LNCAP (cell line): ENCODE measurements at regions not wholly inside any gene's neighbourhood (a gene's known extent, or its start where the extent isn't known, plus 50 kb on each side); places are given as distances from the start of the nearest gene placed in this dataset.

Experiments used
- TF ChIP-seq, protein P1 (sequence below): fragments of 450-650 bp; IDR thresholded peaks from 2 replicates; pipeline ENCODE4 v1.5.1; 2017; ENCODE audit warnings: mild to moderate bottlenecking

DNA sequence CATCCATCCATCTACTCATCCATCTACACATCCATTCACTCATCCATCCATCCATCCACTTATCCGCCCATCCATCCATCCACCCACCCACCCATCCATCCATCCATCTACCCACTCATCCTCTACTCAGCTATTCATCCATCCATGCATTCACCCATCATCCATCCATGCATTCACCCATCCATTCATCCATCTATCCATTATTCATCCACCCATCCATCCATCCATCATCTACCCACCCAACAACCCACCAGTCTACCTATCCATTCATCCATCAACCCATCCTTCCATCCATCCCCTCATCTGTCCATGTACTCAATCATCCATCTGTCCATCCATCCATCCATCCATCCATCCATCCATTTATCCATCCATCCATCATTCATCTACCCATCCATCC lies 972.7 kb downstream of the BRD1 start:
- TF ChIP-seq, protein P1, sequence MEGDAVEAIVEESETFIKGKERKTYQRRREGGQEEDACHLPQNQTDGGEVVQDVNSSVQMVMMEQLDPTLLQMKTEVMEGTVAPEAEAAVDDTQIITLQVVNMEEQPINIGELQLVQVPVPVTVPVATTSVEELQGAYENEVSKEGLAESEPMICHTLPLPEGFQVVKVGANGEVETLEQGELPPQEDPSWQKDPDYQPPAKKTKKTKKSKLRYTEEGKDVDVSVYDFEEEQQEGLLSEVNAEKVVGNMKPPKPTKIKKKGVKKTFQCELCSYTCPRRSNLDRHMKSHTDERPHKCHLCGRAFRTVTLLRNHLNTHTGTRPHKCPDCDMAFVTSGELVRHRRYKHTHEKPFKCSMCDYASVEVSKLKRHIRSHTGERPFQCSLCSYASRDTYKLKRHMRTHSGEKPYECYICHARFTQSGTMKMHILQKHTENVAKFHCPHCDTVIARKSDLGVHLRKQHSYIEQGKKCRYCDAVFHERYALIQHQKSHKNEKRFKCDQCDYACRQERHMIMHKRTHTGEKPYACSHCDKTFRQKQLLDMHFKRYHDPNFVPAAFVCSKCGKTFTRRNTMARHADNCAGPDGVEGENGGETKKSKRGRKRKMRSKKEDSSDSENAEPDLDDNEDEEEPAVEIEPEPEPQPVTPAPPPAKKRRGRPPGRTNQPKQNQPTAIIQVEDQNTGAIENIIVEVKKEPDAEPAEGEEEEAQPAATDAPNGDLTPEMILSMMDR, result no peak

DNA sequence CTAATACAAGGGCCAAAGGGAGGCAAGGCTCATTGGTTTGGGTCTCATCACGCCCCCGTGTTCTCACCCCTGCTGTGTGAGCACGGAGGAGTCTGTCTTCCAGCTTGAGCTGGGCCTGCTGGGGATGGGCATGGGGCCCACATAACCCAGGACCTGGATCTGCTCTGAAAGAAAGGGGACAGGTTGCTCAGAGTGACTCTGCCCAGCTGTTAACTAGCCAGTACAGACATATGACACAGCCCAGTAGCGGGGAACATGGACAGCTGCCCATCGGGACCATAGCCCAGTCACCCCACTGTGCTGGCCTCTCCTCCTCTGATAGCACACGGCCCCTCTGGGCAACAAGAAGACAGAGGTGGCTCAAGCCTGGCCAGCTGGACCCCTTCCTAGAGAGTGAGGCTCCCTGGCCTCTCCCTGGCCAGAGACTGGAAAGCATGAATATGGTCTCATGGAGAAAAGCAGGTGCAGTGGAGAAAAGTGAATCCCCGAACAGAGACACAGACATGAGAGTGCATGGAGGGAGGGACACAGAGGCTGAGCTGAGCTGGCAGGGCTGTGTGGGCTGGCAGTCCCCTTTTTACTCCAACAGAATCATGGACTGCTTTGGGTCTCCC lies 973.9 kb downstream of the BRD1 start:
- TF ChIP-seq, protein P1, result no peak

DNA sequence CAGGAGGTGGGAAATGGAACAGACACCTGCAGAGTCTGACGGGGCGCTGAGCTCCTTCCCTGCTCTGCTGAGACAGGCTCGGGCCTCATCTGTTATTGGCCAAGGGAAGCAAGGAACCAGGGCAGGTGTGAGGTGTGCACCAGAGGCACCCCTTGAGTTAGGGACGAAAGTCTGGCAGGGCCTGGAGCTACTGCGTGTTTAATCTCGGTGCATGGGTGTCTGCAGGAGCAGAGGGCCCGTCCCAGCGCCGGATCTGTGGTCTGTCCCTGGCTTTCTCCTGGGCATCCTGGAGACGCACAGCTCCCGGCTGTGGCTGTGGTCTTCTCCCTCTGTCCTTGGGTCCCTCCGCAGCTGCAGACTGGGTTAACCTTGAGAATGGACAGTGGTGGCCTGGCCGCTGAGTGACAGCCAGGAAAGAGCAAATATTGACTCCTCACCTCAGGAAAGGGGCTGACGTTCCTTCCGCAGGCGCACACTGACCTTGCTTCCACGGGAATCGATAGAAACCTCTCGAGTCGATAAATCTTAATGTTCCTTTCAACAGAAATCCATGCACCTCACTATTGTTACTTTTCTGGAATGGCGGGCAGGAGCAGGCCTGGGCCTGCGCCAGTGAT lies 975.6 kb downstream of the BRD1 start:
- TF ChIP-seq, protein P1, result no peak

DNA sequence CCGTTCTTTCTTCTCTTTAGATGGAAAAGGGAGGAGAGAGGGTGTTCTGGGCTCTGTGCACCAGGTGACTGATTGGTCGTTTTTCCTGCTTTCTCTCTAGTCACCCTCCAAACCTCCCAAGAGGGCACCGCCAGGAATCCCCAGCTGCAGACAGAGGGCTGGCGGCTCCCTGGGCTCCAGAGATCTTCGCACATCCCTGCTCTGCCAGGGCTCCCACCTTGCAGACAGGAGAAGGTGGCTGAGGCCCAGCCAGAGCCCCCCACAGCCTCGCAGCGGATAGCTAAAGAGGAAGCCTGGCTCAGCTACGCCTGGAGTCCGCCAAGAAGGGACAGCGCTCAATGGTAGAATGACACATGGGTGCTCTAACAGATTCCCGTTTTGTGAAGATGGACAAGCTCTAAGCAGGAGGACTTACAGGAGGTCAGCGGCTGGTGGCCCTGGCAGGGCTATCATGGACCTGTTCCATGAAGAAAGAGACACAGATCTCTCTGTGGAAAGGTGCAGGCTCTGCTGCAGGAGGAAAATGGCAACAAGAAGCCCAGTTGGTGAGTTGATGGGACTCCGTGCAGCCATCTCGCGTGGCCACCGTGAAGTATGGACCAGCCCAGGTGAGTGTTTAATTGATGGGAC lies 976.9 kb downstream of the BRD1 start:
- TF ChIP-seq, protein P1, result no peak

DNA sequence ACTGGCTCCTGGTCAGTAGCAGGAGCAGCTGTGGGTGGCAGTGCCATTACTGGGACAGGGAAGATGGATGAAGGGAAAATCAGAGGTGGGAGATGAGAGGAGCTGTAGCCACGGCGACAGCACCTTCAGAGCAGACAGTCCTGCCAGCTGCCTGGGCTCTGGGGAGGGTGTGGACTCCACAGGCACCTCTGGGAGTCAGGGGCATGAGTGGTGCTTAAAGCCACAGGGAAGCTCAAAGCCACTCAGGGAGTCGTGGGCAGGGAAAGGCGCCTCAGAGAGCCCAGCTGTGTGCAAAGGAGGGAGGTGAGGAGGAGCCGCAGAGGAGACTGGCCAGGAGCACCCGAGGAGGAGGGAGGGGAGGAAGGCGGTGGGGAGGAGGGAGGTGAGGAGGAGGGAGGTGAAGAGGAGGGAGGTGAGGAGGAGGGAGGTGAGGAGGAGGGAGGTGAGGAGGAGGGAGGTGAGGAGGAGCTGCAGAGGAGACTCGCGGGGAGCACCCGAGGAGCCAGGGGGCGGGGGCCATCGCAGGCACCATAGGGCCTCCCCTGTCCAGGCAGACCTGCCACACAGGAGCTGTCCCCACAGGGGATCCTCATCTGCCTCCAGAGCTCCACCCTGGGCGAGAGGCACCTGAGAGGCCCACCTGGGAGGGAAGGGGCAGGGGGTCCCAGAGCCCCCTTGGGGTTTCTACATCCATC lies 977.6 kb downstream of the BRD1 start:
- TF ChIP-seq, protein P1, result no peak

DNA sequence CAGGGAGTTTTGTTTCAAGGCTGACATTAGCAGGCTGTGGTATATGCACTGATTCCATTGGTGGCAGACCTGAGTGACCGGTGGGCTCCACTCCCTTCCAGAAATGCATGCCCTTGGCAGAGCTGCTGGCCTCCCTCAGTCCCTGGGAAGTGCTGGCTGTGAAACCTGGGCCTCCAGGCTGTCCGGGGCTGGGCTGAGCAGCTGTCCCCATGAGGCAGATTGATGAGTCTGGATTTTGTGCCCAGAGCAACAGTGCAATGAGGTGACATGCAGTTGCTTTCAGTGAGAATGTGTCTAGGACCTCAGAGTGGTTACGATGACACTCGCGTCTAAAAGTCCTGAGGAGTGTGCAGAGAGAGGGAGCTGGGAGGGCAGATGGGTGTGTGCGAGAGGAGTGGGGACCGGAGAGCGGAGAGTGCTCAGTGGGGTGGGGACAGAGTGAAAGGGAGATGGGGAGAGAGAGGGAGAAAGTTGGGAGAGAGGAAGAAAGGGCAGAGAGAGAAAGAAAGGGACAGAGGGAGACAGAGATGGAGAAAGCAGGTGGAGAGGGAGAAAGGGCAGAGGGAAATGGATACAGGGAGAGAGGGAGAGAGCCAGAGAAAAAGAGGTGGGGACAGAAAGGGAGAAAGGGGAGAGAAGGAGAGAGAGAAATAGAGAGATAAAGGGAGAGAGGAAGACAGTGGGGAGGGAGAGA lies 978.3 kb downstream of the BRD1 start:
- TF ChIP-seq, protein P1, result no peak

DNA sequence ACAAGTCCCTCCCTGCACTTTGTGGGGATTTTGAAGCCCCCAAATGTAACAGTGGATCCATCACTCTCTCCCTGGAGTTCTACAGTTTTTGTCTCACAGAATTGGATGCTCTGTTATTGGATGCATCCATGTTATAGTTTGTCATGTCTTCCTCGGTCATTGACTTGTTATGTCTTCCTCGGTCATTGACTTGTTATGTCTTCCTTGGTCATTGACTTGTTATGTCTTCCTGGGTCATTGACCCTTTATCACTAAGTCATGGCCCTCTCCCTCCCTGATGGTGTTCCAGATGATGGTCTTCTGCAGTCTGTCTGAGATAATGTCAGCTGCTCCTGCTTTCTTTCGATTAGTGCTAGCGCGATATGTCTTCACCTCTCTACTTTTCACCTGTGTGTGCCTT lies 981.5 kb downstream of the BRD1 start:
- TF ChIP-seq, protein P1, result no peak
